CD1c-positive myeloid dendritic cell (primary cell): ENCODE measurements at regions not wholly inside any gene's neighbourhood (a gene's known extent, or its start where the extent isn't known, plus 50 kb on each side); places are given as distances from the start of the nearest gene placed in this dataset.
"Not testable (repeated sequence)": the region's sequence is repeated elsewhere in the genome, so short reads cannot be mapped to it uniquely, and the experiment has no call there.

ENCODE experiments used
- DNase-seq: peaks from one replicate; pipeline ENCODE4 v3.0.0-alpha.2; 2016; ENCODE audit errors: extremely low spot score

DNA sequence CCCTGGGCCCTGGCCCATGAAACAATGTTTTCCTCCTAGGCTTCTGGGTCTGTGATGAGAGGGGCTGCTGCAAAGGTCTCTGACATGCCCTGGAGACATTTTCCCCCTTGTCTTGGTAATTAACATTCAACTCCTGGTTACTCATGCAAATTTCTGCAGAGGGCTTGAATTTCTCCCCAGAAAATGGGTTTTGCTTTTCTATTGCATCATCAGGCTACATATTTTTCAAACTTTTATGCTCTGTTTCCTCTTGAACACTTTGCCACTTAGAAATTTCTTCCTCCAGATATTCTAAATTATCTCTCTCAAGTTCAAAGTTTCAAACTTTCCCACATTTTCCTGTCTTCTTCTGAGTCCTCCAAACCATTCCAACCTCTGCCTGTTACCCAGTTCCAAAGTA lies 98.2 kb upstream of the TCF21 start:
- not testable (repeated sequence) for DNase-seq

DNA sequence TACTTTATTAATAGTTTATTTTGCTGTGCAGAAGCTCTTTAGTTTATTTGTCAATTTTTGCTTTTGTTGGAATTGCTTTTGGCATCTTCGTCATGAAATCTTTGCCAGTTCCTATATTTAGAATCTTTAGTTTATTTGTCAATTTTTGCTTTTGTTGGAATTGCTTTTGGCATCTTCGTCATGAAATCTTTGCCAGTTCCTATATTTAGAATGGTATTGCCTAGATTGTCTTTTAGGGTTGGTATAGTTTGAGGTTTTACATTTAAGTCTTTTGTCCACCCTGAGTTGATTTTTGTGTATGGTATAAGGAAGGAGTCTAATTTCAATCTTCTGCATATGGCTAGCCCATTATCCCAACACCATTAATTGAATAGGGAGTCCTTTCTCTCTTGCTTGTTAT lies 93.9 kb upstream of the TCF21 start:
- DNase-seq = not testable (repeated sequence)

DNA sequence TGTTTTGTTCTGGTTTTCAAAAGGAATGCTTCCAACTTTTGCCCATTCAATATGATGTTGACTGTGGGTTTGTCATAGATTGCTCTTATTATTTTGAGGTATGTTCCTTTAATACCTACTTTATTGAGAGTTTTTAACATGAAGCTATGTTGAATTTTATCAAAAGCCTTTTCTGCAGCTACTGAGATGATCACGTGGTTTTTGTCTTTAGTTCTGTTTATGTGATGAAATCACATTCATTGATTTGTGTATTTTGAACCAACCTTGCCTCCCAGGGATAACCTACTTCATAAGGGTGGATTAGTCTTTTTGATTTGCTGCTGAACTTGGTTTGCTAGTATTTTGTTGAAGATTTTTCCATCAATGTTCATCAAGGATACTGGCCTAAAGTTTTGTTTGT lies 92.7 kb upstream of the TCF21 start:
- DNase-seq = no peak

DNA sequence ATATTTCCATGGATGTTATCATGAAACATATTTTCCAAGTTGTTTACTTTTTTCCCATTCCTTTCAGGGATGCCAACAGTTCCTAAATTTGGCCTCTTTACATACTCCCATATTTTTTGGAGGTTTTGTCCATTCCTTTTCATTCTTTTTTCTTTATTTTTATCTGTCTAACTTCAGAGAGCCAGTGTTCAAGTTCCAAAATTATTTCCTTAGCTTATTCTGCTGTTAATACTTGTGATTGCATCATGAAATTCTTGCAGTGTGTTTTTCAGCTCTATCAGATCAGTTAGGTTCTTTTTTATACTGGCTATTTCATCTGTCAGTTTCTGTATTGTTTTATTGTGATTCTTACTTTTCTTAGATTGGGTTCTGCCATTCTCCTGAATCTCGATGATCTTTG lies 89.9 kb upstream of the TCF21 start:
- DNase-seq = no peak

DNA sequence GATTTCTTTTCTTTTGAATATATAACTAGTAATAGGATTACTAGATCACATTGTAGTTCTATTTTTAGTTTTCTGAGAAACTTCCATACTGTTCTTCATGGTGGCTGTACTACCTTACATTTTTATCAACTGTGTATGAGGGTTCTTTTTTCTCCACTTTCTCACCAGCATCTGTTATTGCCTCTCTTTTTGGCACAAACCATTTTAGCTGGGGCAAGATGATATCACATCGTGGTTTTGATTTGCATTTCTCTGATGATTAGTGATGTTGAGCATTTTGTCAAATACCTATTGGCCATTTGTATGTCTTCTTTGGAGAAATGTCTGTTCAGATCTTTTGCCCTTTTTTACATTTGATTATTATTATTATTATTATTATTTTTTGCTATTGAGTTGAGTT lies 86.1 kb upstream of the TCF21 start:
- DNase-seq = no peak

DNA sequence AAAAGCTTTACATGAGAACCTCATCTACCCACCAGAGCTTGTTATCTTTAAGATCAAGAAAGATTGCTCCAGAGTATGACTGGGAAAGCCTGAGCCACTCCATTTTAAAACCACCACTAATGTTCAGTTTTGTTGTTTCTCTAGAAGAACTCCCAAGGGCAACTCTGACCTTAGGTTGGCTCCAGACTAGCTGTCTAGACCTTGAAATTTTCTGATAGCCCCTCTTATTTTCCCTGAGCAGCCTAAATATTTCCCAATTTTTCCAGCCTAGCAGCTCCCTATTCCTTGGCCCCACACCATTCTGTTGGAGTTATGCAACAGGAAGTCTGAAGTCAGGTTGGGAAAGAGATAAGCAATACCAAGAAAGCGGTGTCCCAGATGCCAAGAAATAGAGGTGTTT lies 84.6 kb upstream of the TCF21 start:
- no peak for DNase-seq

DNA sequence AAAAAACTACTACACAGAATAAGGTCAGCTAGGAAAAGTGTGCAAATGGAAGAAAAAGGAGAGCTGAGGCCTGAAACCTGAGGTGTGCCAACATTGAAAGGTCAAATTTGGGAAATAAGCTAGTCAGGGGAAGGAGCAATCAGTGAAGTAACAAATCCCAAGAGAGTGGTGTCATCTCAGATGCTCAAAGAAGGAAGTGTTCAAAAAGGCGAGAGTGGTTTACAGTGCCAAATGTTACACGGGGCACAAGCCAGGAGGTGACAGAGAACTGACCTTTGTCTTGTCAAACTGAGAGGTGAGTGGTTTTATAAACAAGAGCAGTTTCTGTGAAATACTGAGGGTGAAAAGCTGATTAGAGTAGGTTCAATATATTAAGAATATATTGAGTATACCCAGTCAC lies 83.0 kb upstream of the TCF21 start:
- no peak for DNase-seq

DNA sequence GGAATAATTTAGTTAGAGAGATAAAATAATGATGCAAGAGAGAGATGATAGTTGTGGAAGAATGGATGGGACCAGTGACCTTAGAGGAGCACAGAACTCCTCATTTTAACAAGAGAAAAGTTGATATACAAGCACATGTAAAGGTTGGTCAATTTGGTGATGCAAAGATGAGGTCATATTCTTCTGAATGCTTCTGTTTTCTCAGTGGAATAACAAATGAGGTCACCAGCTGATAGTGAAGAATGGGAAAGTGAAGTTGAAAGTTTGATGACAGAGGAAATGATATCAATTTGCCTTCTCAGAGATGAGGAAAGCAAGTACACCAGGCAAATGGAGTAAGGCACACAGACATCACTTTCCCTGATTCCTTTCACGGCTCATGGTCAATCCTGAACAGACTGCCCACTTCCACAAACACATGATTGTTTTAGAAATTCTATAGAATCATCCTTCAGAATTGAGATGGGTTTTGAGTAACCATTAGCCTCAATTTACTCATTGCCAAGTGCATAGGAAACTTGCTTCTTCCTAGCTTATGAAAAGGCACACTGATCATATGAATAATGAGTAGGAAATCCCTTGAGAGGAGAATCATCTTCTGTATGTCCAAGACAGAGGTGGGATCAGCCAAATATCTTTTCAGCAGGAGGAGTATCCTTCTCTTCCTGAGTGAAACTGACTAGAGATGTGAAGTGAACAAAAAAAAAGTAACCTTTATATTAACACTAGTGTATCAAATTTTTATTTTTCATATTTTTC lies 82.4 kb upstream of the TCF21 start:
- DNase-seq = no peak

DNA sequence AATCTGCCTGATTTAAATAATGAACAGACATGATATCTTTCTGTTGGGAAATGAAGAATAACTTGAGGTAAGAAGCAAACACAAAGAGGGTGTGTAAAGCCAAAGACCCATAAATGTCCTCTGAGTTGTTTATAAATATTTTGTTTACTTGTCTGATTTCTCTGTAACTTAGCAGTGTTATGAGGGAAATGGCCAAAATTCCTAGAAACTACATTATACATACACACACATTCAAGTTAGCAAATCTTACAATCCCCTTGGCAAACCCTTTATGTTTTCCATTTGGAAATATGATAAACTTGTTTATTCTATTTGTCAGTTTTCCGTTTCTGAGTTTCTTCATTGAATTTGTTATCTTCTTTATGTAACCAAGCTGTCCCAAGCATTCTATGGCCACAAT lies 81.4 kb upstream of the TCF21 start:
- no peak for DNase-seq

DNA sequence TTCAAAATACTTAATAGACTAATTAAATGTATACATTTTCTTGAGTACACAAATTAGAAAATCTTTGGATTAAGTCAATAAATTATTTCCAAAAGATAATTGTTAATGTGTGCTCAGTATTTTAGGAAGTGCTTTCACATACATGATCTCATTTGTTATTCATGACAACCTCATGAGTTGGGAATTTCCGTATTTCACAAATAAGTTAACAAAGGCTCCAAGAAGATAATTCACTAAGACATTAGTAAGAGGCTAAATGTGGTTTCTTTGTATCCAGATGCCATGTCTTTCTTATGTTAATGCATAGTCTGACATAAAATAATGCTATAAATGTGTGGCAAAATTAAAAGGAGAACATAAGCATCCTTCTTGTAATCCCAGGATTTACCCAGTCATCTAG lies 79.5 kb upstream of the TCF21 start:
- no peak for DNase-seq

DNA sequence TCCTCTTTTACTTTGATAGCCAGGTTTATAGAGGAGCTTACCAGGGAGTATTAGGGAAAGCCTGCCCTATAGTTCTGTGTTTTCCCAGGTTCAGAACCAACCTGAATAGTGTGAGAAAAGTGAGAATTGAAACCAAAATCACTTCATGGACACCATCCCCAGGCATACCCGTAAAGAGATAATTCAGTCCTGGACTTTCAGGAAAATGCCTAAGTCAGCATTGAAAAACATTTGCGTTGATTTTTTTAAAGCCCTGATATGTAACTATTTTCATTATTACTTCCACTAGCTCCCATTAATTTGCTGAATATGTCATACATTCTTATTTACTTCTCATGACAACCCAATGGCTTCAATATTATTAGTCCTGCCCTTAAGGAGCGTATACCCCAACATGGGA lies 77.4 kb upstream of the TCF21 start:
- no peak for DNase-seq

DNA sequence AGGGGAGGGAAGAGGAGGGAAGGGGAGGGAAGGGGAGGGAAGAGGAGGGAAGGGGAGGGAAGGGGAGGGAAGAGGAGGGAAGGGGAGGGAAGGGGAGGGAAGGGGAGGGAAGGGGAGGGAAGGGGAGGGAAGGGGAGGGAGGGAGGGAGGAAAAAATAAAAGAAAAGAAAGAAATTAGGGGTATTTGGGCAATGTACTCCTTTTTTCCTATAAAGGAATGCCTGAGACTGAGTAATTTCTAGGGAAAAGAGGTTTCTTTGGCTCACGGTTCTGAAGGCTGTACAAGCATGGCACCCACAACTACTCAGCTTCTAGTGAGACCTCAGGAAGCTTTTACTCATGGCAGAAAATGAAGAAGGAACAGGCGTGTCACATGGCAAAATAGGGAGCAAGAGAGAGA lies 76.5 kb upstream of the TCF21 start:
- DNase-seq = not testable (repeated sequence)

DNA sequence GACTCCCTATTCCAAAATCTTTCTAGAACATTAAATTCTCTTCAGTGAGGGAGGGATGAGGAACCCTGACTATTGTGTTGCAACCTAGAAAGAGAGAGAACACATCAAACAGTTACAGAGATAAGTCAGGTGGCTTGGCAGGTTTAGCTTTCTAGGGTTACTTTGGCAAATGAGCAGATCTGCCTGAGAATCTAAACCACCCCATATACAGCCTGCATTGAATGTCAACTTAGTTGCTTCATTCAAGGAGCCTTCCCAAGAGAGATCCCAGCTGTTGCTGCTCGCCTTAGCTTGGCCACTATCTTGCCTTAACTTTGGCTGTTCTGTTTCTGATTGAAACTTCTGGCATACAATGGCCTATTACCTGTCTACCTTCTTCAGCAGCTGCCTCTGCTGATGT lies 74.7 kb upstream of the TCF21 start:
- DNase-seq = no peak

DNA sequence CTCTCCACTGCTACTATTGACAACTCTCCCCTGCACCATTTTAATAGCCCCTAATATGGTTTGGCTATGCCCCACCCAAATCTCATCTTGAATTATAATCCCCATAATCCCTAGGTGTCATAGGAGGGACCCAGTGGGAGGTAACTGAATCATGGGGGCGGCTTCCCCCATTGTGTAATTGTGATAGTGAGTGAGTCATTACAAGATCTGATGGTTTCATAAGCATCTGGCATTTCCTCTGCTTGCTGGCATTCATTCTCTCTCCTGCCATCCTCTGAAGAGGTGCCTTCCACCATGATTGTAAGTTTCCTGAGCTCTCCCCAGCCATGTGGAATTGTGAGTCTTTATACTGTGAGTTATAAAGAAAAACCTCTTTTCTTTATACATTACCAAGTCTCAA lies 74.1 kb upstream of the TCF21 start:
- DNase-seq = no peak

DNA sequence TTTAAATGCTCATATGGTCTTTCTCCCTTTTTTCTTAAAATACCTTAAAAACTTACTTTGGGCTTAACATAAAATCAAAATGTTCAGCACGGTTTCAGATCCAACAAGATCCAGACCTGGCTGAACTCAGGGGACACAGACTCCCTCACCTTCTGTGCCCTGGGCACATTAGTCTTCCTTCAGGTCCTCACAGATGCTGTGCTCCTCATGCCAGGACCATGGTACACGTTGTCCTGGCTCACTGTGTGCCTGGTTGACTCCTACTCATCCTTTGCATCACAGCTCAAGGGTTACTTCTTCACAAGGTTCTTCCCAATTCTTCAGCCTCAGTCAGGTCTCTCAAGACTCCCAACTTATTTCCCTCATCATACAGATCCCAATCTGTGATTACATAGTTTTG lies 73.6 kb upstream of the TCF21 start:
- no peak for DNase-seq

DNA sequence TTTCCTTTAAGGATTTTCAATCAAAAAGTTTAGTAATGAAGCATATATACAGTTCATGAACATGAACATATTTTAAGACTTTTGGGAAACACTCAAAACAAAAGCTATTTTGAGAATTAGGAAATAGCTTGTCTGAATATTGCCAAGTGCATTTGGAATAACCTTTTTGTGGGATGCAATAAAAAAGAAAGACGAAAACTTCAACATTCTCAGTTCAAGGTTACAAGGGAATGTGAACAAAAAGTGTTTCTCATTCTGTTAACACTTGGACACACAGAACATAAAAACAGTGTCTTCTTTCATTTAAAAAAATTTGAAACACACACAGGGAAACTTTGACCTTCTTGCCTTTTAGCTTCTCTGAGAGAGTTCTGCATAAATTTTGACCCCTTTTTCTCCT lies 72.7 kb upstream of the TCF21 start:
- no peak for DNase-seq

DNA sequence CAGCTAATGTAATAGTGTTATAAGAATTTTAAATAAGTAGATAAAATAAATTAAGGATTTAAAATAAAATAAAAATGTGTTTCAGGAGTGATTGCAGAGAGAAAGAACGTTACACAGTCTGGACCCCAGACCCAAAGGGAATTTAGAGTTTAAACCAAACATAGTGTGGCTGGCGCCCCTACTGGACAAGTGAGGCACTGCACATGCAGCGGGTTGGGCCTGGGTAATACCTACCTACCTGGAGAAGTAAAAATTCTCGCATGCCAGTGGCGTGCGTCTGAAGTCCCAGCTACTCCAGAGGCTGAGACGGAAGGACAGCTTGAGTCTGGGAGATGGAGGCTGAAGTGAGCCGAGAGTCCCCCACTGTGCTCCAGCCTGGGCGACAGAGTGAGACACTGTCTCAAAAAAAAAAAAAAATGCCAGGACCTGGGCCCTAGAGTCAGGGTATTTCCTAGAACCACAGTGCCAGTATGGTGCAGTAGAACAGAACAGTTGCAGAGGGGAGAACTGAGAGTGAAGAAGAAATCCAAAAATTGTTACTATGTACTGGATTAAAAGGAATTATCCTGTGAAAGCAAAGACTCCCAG lies 71.4 kb upstream of the TCF21 start:
- peak; percentile 15 for DNase-seq

DNA sequence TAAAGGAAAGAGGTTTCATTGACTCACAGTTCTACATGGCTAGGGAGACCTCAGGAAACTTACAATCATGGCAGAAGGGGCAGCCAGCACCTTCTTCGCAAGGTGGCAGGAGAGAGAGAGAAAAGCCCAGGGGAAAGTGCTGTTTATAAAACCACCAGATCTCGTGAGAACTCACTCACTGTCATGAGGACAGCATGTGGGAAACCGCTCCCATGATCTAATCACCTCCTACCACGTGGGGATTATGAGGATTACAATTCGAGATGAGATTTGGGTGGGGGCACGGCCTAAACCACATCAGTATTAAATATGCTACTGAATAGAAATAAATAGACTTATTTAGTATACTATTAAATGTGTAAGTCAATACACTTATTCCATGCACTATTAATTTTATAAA lies 70.6 kb upstream of the TCF21 start:
- DNase-seq = no peak

DNA sequence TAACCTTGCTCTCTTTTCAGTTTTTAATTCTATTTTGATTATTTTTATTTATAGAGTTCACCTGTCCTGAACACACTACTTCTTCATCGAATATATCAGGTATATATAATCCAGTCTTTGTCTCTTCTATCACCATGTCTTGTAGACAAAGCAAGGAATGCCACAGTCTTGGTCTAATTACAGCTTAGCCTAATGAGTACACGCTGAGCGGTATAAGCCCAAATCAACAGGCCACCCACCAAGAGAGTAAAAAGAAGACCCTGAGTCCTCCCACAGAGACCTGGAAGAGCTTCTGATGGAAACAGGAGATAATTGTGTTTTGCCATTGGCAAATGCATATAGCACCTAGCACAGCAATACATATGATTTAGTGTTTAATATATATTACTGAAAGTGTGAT lies 68.7 kb upstream of the TCF21 start:
- DNase-seq = no peak

DNA sequence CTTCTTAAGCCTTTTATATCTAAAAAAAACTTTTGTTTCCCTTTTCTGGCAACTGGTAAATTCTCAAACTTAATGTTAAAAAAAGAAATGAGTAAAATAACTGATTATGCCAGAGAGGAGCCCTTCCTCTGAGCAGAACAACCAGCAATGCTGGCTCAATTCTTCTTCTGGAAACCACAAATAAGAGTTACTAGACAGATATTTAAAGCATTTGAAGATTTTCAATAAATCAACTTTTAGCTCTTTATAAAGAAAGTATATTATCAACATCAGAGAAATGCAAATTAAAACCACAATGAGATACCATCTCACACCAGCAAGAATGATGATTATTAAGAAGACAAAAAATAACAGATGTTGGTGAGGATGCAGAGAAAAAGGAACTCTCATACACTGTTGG lies 61.1 kb upstream of the TCF21 start:
- DNase-seq = no peak

DNA sequence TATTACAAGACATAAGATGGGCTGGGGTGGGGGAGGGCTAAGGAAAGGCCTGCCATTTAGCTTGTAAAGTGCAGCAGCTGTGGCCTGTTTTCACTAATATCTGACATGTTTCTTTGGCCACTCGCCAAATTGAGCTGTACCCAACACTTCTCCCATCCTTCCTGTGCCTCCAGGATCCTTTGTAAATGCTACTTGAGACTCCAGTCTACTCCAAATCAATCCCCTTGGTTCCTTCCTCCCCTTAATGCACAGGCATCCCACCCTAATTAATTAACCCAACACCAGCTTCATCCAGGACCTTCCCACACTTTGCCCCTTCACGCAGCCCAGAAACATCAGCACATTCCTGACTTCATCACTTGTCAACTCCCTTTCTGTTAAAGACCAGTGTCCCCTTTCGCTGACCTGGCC lies 55.0 kb upstream of the TCF21 start:
- no peak for DNase-seq

DNA sequence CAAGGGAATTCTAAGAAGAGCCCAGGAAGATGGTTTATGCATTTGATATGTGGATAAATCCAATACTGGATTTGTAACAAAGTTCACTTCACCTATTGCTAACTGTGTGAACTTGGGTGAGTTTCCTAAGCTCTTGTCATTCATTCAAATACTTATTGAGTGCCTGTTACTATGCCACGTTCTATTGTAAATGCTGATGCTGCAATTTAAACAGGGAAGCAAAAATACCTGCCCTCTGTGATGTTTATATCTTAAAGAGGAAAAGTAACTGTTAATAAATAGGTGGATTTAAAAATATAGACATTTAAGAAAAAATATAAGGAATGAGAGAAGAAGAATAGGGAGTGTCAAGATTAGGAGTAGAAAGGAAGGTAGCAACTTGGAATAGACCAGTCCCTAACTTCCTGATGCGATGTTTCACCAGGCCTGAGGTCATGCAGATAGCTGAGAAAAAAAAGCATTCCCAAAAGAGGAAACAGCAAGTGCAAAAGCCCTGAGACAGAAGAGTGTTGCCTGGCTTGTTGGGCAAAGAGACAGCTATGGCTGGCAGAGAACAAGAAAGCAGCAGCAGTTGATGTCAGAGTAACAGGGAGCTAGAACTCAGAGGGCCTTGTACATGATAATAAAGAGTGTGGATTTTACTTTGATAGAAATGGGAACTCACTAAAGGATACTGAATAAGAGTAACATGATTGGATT lies 54.3 kb upstream of the TCF21 start:
- DNase-seq = no peak

DNA sequence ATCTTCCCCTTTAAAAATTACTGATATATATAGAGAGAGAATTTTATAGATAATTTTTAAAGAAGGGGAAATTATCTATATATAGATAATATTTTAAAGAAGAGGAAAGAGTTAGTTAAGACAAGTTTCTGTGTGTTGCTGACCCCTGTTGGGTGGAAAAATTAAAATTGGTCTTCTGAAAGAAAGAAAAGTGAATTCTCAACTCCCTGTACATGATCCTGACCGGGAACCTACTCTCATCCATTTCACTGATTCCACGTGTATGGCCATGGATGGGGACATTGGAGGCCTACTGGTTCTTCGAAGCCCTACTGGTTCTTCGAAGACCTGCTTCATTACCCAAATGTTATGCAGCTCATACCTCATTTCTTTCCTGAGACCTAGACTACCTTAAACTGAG lies 53.0 kb upstream of the TCF21 start:
- no peak for DNase-seq
